ENCODE measurements at regions not wholly inside any gene's neighbourhood (a gene's known extent, or its start where the extent isn't known, plus 50 kb on each side); places are given as distances from the start of the nearest gene placed in this dataset.

DNA sequence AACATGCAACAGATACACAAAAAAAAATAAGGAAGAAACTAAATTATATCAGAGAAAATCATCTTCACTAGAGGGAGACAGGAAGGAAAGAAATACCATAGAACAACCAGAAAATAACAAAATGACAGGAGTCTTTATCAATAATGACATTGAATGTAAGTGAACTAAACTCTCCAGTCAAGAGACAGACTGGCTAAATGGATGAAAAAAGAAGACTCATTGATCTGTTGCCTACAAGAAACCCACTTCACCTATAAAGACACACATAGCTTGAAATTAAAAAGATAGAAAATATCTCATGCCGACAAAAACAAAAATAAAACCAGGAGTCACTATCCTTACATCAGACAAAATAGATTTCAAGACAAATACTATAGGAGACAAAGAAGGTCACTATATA lies 593.1 kb upstream of the USP24 start:
- TF ChIP-seq EZH2 (IDR thresholded peaks at IDR 0.05; ENCODE audit: low read depth), result no peak
- TF ChIP-seq, protein P1, sequence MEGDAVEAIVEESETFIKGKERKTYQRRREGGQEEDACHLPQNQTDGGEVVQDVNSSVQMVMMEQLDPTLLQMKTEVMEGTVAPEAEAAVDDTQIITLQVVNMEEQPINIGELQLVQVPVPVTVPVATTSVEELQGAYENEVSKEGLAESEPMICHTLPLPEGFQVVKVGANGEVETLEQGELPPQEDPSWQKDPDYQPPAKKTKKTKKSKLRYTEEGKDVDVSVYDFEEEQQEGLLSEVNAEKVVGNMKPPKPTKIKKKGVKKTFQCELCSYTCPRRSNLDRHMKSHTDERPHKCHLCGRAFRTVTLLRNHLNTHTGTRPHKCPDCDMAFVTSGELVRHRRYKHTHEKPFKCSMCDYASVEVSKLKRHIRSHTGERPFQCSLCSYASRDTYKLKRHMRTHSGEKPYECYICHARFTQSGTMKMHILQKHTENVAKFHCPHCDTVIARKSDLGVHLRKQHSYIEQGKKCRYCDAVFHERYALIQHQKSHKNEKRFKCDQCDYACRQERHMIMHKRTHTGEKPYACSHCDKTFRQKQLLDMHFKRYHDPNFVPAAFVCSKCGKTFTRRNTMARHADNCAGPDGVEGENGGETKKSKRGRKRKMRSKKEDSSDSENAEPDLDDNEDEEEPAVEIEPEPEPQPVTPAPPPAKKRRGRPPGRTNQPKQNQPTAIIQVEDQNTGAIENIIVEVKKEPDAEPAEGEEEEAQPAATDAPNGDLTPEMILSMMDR (conservative IDR thresholded peaks at IDR 0.05), result no peak
